Astrocyte of the spinal cord (primary cell): ENCODE measurements at regions not wholly inside any gene's neighbourhood (a gene's known extent, or its start where the extent isn't known, plus 50 kb on each side); places are given as distances from the start of the nearest gene placed in this dataset.

ENCODE experiments used
- DNase-seq: peaks from one replicate; pipeline ENCODE4 v3.0.0; 2011; ENCODE audit warnings: low read depth, low spot score
- H3K4me3 ChIP-seq: 2 replicates; pipeline ENCODE4 v1.5.1; 2011; ENCODE audit warnings: low read depth, mild to moderate bottlenecking, low read length, moderate library complexity
- in situ Hi-C: cut with HindIII; loops from 2 replicates; pipeline ENCODE4 v1.10.0; 2017; ENCODE audit warnings: low sequenced_read_pairs
- TF ChIP-seq, protein P1 (sequence below): IDR thresholded peaks from 2 replicates; pipeline ENCODE4 v1.5.1; 2012; ENCODE audit warnings: low read depth, mild to moderate bottlenecking, low read length, inconsistent platforms

GRCh38 chr11:26942356-26942755 lies 51.6 kb upstream of the FIBIN start:
- no peak overlapping the region for H3K4me3 ChIP-seq
- no peak for DNase-seq
- in situ Hi-C loops: no loop called here
- TF ChIP-seq, protein P1, sequence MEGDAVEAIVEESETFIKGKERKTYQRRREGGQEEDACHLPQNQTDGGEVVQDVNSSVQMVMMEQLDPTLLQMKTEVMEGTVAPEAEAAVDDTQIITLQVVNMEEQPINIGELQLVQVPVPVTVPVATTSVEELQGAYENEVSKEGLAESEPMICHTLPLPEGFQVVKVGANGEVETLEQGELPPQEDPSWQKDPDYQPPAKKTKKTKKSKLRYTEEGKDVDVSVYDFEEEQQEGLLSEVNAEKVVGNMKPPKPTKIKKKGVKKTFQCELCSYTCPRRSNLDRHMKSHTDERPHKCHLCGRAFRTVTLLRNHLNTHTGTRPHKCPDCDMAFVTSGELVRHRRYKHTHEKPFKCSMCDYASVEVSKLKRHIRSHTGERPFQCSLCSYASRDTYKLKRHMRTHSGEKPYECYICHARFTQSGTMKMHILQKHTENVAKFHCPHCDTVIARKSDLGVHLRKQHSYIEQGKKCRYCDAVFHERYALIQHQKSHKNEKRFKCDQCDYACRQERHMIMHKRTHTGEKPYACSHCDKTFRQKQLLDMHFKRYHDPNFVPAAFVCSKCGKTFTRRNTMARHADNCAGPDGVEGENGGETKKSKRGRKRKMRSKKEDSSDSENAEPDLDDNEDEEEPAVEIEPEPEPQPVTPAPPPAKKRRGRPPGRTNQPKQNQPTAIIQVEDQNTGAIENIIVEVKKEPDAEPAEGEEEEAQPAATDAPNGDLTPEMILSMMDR: no peak

GRCh38 chr11:26943636-26944035 lies 50.3 kb upstream of the FIBIN start:
- TF ChIP-seq, protein P1: no peak
- DNase-seq: no peak
- in situ Hi-C loops: no loop called here
- H3K4me3 ChIP-seq: no peak overlapping the region
